DOHH2 (cell line): ENCODE measurements at regions not wholly inside any gene's neighbourhood (a gene's known extent, or its start where the extent isn't known, plus 50 kb on each side); places are given as distances from the start of the nearest gene placed in this dataset.

Experiments used
- CTCF ChIP-seq: fragments of 200-600 bp; sonication (generic); IDR thresholded peaks from one replicate; pipeline ENCODE4 v1.5.1; 2014; ENCODE audit warnings: antibody characterized with exemption, mild to moderate bottlenecking, low read depth, low read length; ENCODE audit not compliant: poor library complexity, severe bottlenecking
- EZH2phosphoT487 ChIP-seq: fragments of 200-600 bp; sonication (generic); IDR thresholded peaks from 2 replicates; pipeline ENCODE4 v1.6.1; 2017; ENCODE audit warnings: borderline replicate concordance, mild to moderate bottlenecking, antibody characterized with exemption, low read length, moderate library complexity, mixed read lengths

GRCh38 chr1:240705579-240705978 lies 93.6 kb upstream of the GREM2 start:
- TF ChIP-seq CTCF, result no peak
- TF ChIP-seq EZH2phosphoT487, result no peak
